Thoracic aorta (tissue), 2 donors: ENCODE measurements at regions not wholly inside any gene's neighbourhood (a gene's known extent, or its start where the extent isn't known, plus 50 kb on each side); places are given as distances from the start of the nearest gene placed in this dataset.

Experiments used
- ATAC-seq: fragments of 150-250 bp; one replicate; pipeline ENCODE4 v1.8.0; 2017; ENCODE audit warnings: low read depth; ENCODE audit not compliant: insufficient number of reproducible peaks, low FRiP score
- DNase-seq: peaks from one replicate; pipeline ENCODE4 v3.0.0-alpha.2; 2020; ENCODE audit warnings: low spot score
- H3K27ac ChIP-seq, 2 donors: fragments of 200-600 bp; sonication (generic); 1 replicate in 1 of 2; 2 replicates in 1 of 2; pipeline ENCODE4 v1.5.1; 2016; ENCODE audit warnings: mild to moderate bottlenecking in 2 of 2, moderate library complexity in 2 of 2
- H3K27me3 ChIP-seq: fragments of 200-600 bp; sonication (generic); replicated peaks from 2 replicates; pipeline ENCODE4 v1.6.0; 2016; ENCODE audit warnings: mild to moderate bottlenecking; ENCODE audit not compliant: insufficient read depth
- H3K36me3 ChIP-seq: fragments of 200-600 bp; sonication (generic); one replicate; pipeline ENCODE4 v1.5.1; 2016
- H3K4me1 ChIP-seq, 2 donors: fragments of 200-600 bp; sonication (generic); 1 replicate in 1 of 2; 2 replicates in 1 of 2; pipeline versions ENCODE4 v1.5.1 to v1.6.0; 2016; ENCODE audit warnings: low read depth in 2 of 2, mild to moderate bottlenecking in 1 of 2; ENCODE audit not compliant: control insufficient read depth in 1 of 2
- H3K4me3 ChIP-seq: fragments of 200-600 bp; sonication (generic); 2 replicates; pipeline ENCODE4 v1.5.1; 2016; ENCODE audit warnings: mild to moderate bottlenecking
- H3K9me3 ChIP-seq: fragments of 200-600 bp; sonication (generic); 2 replicates; pipeline ENCODE4 v1.5.1; 2016
- TF ChIP-seq, protein P1 (sequence below): fragments of 200-600 bp; sonication (generic); IDR thresholded peaks from one replicate; pipeline ENCODE4 v1.5.1; 2019; ENCODE audit warnings: antibody characterized with exemption

DNA sequence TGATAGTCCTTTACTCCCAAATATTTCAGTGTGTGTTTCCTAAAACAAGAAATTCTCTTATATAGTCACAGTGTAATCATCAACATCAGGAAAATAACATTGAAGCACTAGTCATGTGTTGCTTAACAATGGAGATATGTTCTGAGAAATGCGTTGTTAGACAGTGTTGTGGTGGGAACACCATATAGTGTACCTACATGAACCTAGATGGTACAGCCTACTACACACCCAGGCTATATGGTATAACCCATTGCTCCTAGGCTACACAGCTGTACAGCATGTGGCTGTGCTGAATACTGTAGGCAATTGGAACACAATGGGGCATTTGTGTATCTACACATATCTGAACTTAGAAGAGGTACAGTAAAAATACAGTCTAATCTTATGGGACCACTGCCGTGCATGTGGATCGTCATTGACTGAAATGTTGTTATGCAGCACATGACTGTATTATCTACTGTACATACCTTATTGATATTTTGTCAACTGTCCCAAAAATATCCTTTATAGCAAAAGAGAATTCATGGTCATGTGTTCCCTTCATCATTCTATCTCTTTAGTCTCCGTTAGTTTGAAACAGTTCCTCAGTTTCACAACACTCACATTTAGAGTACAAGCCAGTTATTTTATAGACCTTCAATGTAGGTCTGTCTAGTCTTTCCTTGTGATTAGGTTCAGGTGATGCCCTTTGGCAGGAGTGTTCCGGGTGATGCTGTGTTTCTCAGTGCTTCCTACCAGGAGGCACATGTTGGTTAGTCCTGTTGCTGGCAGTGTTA is 109.7 kb downstream of the SLC25A47 start:
- ATAC-seq (no peak), DNase-seq (no peak)
- Histone ChIP-seq H3K27me3 (no peaks in the 10 kb centered on the region), H3K9me3 (no peaks in the 10 kb centered on the region), H3K4me1 (peaks cover 0 to 3% of the 10 kb centered on the region in 2 donors), H3K36me3 (peaks cover 3% of the 10 kb centered on the region), H3K4me3 (no peak overlapping the region), H3K27ac (no peak overlapping the region)
- TF ChIP-seq, protein P1, sequence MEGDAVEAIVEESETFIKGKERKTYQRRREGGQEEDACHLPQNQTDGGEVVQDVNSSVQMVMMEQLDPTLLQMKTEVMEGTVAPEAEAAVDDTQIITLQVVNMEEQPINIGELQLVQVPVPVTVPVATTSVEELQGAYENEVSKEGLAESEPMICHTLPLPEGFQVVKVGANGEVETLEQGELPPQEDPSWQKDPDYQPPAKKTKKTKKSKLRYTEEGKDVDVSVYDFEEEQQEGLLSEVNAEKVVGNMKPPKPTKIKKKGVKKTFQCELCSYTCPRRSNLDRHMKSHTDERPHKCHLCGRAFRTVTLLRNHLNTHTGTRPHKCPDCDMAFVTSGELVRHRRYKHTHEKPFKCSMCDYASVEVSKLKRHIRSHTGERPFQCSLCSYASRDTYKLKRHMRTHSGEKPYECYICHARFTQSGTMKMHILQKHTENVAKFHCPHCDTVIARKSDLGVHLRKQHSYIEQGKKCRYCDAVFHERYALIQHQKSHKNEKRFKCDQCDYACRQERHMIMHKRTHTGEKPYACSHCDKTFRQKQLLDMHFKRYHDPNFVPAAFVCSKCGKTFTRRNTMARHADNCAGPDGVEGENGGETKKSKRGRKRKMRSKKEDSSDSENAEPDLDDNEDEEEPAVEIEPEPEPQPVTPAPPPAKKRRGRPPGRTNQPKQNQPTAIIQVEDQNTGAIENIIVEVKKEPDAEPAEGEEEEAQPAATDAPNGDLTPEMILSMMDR = no peak

GRCh38 chr14:100433428-100433814 is 110.3 kb downstream of the SLC25A47 start:
- Histone ChIP-seq H3K36me3 (peaks cover 3% of the 10 kb centered on the region), H3K27me3 (no peaks in the 10 kb centered on the region)
- no peak for ATAC-seq

GRCh38 chr14:100434033-100434601 is 111.0 kb downstream of the SLC25A47 start:
- H3K4me1 ChIP-seq = peaks cover 0 to 3% of the 10 kb centered on the region in 2 donors
- no peaks in the 10 kb centered on the region for H3K27me3 ChIP-seq
- H3K36me3 ChIP-seq = no peaks in the 10 kb centered on the region
- ATAC-seq (no peak), DNase-seq (no peak)
- TF ChIP-seq, protein P1 = no peak
- no peak overlapping the region for H3K4me3 ChIP-seq
- H3K9me3 ChIP-seq = no peaks in the 10 kb centered on the region
- no peak overlapping the region for H3K27ac ChIP-seq

More at GRCh38 chr14:100433428-100433814, 110.3 kb downstream of the SLC25A47 start:
- H3K27ac ChIP-seq = no peak overlapping the region
- H3K4me1 ChIP-seq = peaks cover 0 to 3% of the 10 kb centered on the region in 2 donors
- DNase-seq = no peak
- TF ChIP-seq, protein P1 = no peak
- no peaks in the 10 kb centered on the region for H3K9me3 ChIP-seq
- H3K4me3 ChIP-seq = no peak overlapping the region

- Histone ChIP-seq H3K4me1 (peaks cover 5 to 6% of the 10 kb centered on the region in 2 donors), H3K4me3 (no peak overlapping the region), H3K27me3 (no peaks in the 10 kb centered on the region), H3K36me3 (no peaks in the 10 kb centered on the region), H3K27ac (no peak overlapping the region), H3K9me3 (no peaks in the 10 kb centered on the region)
- TF ChIP-seq, protein P1 = no peak
- no peak for DNase-seq
- ATAC-seq = no peak
Observed at GRCh38 chr14:100434911-100435438, 111.8 kb downstream of the SLC25A47 start.

GRCh38 chr14:100435459-100435858 is 112.3 kb downstream of the SLC25A47 start:
- ATAC-seq (no peak), DNase-seq (no peak)
- Histone ChIP-seq H3K4me3 (no peak overlapping the region), H3K36me3 (no peaks in the 10 kb centered on the region), H3K4me1 (peaks cover 9 to 10% of the 10 kb centered on the region in 2 donors), H3K9me3 (no peaks in the 10 kb centered on the region), H3K27me3 (no peaks in the 10 kb centered on the region), H3K27ac (no peak overlapping the region)
- TF ChIP-seq, protein P1 = no peak
